SIG-M5 treated with dmso at 0.1 percent for 504 hours (cell line): ENCODE measurements at regions not wholly inside any gene's neighbourhood (a gene's known extent, or its start where the extent isn't known, plus 50 kb on each side); places are given as distances from the start of the nearest gene placed in this dataset.
"Not testable (repeated sequence)": the region's sequence is repeated elsewhere in the genome, so short reads cannot be mapped to it uniquely, and the experiment has no call there.

ENCODE experiments used
- DNase-seq: peaks from one replicate; lab custom pipeline; 2025; ENCODE audit not compliant: unreplicated experiment; lab: John Stamatoyannopoulos, UW

GRCh38 chr1:207196135-207196534, 92.1 kb downstream of the C4BPA start:
- DNase-seq = not testable (repeated sequence)

DNA sequence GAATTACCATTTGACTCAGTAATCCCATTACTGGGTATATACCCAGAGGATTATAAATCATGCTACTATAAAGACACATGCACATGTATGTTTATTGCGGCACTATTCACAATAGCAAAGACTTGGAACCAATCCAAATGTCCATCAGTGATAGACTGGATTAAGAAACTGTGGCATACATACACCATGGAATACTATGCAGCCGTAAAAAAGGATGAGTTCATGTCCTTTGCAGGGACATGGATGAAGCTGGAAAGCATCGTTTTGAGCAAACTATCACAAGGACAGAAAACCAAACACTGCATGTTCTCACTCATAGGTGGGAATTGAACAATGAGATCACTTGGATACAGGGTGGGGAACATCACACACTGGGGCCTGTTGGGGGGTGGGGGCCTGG, 97.5 kb downstream of the C4BPA start:
- DNase-seq = not testable (repeated sequence)

GRCh38 chr1:207202480-207202879, 98.4 kb downstream of the C4BPA start:
- no peak for DNase-seq

DNA sequence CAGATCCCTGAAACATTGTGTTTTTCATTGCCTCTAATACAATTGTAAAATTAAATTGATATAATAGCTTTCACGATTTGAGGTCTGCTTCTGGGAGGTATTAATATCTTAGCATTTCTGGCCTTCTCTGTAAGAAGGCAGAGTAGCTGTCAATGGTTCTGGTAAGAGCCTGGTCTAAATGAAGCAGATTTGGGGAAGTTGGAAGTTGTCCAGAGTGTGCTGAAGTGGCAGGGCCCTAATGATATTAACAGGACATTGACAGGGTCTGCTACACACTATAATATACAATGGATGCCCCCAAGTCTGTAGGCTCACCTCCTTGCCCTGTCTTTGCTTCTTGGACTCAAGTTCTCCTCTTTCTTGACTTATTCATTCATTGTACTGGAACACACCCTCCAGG, 99.5 kb downstream of the C4BPA start:
- DNase-seq = peak; percentile 24

GRCh38 chr1:207205614-207206061, 101.6 kb downstream of the C4BPA start:
- no peak for DNase-seq

DNA sequence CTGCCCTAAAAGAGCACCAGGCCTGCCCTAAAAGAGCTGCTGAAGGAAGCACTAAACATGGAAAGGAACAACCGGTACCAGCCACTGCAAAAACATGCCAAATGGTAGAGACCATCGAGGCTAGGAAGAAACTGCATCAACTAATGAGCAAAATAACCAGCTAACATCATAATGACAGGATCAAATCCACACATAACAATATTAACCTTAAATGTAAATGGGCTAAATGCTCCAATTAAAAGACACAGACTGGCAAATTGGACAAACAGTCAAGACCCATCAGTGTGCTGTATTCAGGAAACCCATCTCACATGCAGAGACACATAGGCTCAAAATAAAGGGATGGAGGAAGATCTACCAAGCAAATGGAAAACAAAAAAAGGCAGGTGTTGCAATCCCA, 104.7 kb downstream of the C4BPA start:
- not testable (repeated sequence) for DNase-seq

DNA sequence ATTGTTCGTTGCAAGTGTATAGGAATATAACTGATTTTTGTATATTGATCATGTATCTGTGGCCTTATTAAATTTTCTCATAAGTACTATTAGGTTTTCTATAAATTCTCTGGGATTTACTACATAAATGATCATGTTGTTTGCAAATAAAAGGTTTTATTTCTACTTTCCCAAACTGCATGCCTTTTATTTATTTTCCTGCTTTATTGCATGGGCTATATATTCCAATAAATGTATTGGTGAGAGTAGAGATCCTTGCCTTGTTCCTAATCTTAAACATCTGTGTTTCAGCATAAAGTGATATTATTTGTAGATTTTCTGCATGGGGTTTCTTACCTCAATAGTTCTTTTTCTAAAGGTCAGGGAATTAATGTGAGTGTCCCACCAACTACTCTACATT, 107.0 kb upstream of the CD55 start:
- no peak for DNase-seq

- no peak for DNase-seq
Observed at GRCh38 chr1:207217778-207218511, 103.5 kb upstream of the CD55 start.

GRCh38 chr1:207218512-207219362, 102.7 kb upstream of the CD55 start:
- DNase-seq = no peak

GRCh38 chr1:207219979-207220889, 101.2 kb upstream of the CD55 start:
- no peak for DNase-seq

- DNase-seq = no peak
Observed at GRCh38 chr1:207221934-207222351, 99.5 kb upstream of the CD55 start.

- no peak for DNase-seq
Observed at GRCh38 chr1:207223162-207223561, 98.3 kb upstream of the CD55 start.

DNA sequence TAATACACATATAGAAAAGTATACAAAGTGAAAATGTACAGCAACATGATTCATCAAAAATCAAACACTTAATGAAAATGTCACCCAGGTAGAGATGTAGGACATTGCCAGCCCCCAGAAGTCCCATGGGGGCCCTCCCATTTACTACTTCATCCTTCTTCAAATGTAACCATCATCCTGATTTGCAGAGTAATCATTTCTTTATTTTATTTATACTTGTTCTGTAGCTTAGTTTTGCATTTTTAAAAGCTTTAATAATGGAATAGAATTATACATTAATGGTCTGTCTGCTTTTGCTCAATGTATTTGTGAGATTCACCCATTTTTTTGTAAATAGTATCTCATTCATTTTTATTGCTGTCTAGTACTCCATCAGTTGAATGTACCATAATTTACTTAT, 96.8 kb upstream of the CD55 start:
- no peak for DNase-seq

GRCh38 chr1:207227131-207227630, 94.3 kb upstream of the CD55 start:
- no peak for DNase-seq

- no peak for DNase-seq
Observed at GRCh38 chr1:207228987-207229386, 92.5 kb upstream of the CD55 start.

DNA sequence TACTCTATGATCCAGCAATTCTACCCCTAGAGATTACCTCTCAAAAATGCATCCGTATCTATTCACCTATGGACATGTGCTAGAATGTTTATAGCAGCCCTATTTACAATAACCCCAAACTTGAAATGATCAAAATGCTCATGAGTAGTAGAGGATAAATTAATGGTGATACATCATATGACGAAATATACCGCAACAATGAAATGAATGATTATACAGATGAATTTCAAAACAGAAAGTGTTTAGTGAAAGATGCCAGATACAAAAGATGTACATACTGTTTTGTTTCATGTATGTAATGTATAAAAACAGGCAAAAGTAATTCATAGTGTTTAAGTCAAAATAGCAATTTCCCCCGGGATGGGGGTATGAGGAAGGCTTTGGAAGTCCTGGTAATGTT, 91.0 kb upstream of the CD55 start:
- no peak for DNase-seq

GRCh38 chr1:207234690-207235089, 86.8 kb upstream of the CD55 start:
- DNase-seq = no peak

GRCh38 chr1:207239874-207240273, 81.6 kb upstream of the CD55 start:
- no peak for DNase-seq

DNA sequence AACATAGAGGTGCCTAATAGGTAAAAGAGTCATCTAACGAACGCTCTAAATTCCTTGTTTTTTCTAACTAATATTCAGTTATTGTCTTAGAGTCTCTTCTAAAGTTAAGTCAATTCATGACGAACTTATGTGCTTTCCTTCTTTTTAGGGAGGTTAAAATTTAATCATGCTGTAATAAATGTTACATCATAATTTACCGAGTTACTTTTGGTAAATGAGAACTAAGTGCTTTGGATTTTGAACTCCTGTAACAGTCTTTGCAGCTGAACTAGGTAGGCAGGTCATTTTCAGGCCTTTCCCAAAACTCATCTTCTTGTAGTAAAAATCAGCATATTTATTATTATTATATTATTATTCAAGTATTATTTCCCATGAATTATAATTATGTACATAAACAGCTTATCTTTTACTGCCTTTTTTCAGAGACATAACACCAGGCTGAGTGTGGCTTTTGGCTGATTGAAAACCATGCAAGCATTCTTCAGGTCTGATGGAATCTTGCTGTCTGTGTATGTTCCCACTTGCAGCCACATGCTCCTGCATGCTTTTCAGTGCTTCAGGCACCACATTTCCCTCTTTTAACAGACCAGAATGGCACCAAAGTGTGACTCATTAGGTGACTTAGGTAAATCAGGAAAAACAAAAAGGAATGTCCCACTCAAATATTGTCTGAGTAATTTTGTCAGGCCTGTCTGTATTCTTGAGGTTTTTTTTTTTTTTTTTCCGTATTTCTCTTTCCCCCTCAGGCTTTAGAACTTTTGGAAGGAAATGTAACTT, 81.0 kb upstream of the CD55 start:
- DNase-seq = no peak
